Ectodermal cell (in vitro differentiated cells): ENCODE measurements at regions not wholly inside any gene's neighbourhood (a gene's known extent, or its start where the extent isn't known, plus 50 kb on each side); places are given as distances from the start of the nearest gene placed in this dataset.

Source experiments
- H3K27ac ChIP-seq: 2 replicates; pipeline ENCODE4 v1.7.0; 2013; ENCODE audit warnings: mild to moderate bottlenecking, low read depth, low read length; ENCODE audit not compliant: insufficient read depth, poor library complexity, severe bottlenecking
- H3K27me3 ChIP-seq: 2 replicates; pipeline ENCODE4 v1.7.0; 2013; ENCODE audit warnings: mild to moderate bottlenecking, low read length; ENCODE audit not compliant: insufficient read depth, control insufficient read depth, poor library complexity, severe bottlenecking
- H3K36me3 ChIP-seq: one replicate; pipeline ENCODE4 v1.7.0; 2013; ENCODE audit warnings: low read length; ENCODE audit not compliant: control insufficient read depth, insufficient read depth
- H3K4me1 ChIP-seq: one replicate; pipeline ENCODE4 v1.7.0; 2013; ENCODE audit warnings: low read length; ENCODE audit not compliant: control insufficient read depth, insufficient read depth
- H3K4me3 ChIP-seq: 2 replicates; pipeline ENCODE4 v1.7.0; 2013; ENCODE audit warnings: low read depth, low read length, control low read depth; ENCODE audit not compliant: insufficient read depth
- H3K9me3 ChIP-seq: 2 replicates; pipeline ENCODE4 v1.7.0; 2013; ENCODE audit warnings: mild to moderate bottlenecking, low read length, moderate library complexity; ENCODE audit not compliant: control insufficient read depth
- WGBS, 2 experiments: methylation state at CpG; one replicate each; pipeline ENCODE4 v1.1.7; 2013; ENCODE audit warnings: missing lambda C conversion rate in 2 of 2; 5-methylcytosine and 5-hydroxymethylcytosine counted together

DNA sequence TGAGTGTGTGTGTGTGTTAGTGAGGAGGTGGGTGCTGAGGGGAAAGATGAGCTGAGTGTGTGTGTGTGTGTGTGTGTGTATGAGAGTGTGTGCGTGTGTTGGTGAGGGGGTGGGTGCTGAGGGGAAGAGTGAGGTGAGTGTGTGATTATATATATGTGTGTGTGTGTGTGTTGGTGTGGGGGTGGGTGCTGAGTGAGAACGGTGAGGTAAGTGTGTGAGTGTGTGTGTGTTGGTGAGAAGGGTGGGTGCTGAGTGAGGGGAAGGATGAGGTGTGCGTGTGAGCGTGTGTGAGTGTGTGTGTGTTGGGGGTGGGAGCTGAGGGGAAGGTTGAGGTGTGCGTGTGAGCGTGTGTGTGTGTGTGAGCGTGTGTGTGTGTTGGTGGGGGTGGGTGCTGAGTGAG lies 322.0 kb upstream of the NT5C1B start:
- Histone ChIP-seq H3K9me3 (no peaks in the 10 kb centered on the region), H3K36me3 (no peaks in the 10 kb centered on the region), H3K4me1 (no peaks in the 10 kb centered on the region), H3K4me3 (no peak overlapping the region), H3K27me3 (no peaks in the 10 kb centered on the region), H3K27ac (no peak overlapping the region)
- 92 to 95% methylated on average over 7 of the region's 7 CpGs for WGBS, 2 experiments

DNA sequence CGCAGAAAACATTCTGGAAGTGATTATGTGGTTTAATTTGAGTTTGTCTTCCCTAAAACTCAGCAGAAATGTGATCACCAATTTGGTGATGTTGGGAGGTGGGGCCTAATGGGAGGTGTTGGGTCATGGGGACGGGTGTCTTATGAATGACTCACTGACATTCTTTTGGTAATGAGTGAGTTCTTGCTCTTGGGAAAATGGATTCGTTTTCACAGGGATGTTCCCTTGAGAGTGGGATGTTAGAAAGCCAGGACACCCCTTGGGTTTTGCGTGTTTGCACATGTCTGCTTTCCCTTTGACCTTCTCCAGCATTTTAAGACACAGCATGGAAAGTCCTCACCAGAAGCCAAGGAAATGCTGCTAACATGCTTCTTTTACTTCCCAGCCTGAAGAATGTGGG lies 321.5 kb upstream of the NT5C1B start:
- WGBS, 2 experiments: 81 to 83% methylated on average over 4 of the region's 4 CpGs
- Histone ChIP-seq H3K27ac (no peak overlapping the region), H3K4me3 (no peak overlapping the region), H3K4me1 (no peaks in the 10 kb centered on the region), H3K9me3 (no peaks in the 10 kb centered on the region), H3K36me3 (no peaks in the 10 kb centered on the region), H3K27me3 (no peaks in the 10 kb centered on the region)

DNA sequence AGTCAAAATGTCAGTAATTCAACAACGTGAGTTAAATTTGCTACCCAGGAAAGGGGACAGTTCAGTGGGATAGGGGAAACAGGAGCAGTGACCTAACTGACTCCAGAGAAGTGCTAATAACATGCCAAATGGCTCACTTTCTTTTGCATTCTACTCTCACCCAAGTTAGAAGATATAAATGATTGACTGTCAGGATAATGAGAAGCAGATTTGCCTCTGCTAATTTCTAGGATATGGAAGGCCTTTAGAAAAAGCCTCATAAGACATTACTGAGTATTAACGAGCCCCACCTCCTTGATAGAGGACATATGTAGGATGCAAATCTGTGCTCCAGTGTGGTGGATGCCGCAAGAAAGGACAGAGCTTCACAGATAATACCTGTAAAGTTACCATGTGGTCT lies 318.6 kb upstream of the NT5C1B start:
- 92 to 98% methylated on average over 3 of the region's 3 CpGs for WGBS, 2 experiments
- H3K27ac ChIP-seq: no peak overlapping the region
- no peak overlapping the region for H3K4me3 ChIP-seq
- H3K27me3 ChIP-seq: no peaks in the 10 kb centered on the region
- H3K36me3 ChIP-seq: no peaks in the 10 kb centered on the region
- H3K9me3 ChIP-seq: no peaks in the 10 kb centered on the region
- H3K4me1 ChIP-seq: no peaks in the 10 kb centered on the region

DNA sequence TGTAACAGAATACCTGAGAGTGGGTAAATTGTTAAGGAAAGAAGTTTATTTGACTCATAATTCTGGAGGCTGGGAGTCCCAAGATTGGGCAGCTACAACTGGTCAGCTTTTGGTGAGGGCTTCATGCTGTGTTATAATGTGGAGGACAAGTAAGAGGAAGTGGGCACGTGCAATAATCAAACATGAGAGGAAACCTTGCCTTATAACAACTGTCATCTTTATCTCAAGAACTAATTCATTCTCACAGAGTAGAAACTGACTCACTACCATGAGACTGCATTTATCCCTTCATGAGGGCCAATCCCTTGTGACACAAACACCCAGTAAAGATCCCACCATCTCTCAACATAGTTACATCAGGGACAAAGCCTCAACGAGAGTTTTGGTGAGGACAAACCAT lies 318.1 kb upstream of the NT5C1B start:
- Histone ChIP-seq H3K4me3 (no peak overlapping the region), H3K36me3 (no peaks in the 10 kb centered on the region)
- 79 to 80% methylated on average over 2 of the region's 2 CpGs for WGBS, 2 experiments

DNA sequence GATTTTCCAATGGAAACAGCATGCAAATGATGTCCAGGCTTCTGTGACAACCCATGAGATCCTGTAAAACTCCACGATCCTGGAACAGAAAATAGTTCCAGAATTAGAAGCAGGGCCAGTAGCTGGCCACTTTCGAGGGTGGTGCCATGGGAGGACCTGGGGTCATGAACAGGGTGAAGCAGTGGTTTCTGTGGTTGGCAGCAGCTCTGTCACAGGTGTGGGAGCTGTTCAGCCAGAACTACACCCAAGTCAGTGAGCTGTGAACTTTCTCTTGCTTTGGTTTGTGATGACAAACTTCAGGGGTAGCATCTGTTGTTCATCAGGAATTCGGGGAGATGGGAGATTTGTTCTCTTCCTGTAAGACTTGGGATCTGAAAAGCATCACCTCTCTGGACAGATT lies 314.4 kb upstream of the NT5C1B start:
- Histone ChIP-seq H3K27me3 (no peaks in the 10 kb centered on the region), H3K4me3 (no peak overlapping the region), H3K27ac (no peak overlapping the region), H3K9me3 (no peaks in the 10 kb centered on the region), H3K4me1 (no peaks in the 10 kb centered on the region), H3K36me3 (no peaks in the 10 kb centered on the region)
- 93% methylated on average over 3 of the region's 3 CpGs for WGBS, 2 experiments

More for the DNA sequence above, 318.1 kb upstream of the NT5C1B start:
- Histone ChIP-seq H3K9me3 (no peaks in the 10 kb centered on the region), H3K27ac (no peak overlapping the region), H3K27me3 (no peaks in the 10 kb centered on the region), H3K4me1 (no peaks in the 10 kb centered on the region)

DNA sequence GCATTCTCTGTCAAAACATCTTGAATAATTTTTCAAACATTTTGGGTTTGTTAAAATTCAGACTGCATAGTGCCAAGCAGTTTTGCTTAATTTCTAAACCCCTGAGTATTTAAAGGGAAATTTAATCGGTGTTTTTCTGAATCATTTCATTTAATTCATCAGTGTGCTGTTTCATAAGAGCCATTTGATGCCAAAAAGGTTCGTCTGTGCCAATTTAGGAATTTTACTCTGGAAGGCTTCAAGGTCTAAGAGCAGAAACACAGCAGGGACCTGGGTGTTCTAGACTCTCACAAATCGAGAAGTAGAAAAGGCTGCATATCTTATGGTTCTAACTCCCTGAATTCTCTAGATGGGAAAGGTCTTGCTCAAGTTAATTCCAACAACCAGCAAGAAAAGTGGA lies 311.9 kb upstream of the NT5C1B start:
- Histone ChIP-seq H3K27ac (no peak overlapping the region), H3K4me1 (no peaks in the 10 kb centered on the region), H3K36me3 (no peaks in the 10 kb centered on the region), H3K4me3 (no peak overlapping the region), H3K9me3 (no peaks in the 10 kb centered on the region), H3K27me3 (no peaks in the 10 kb centered on the region)
- WGBS, 2 experiments: 93% methylated on average over 3 of the region's 3 CpGs

DNA sequence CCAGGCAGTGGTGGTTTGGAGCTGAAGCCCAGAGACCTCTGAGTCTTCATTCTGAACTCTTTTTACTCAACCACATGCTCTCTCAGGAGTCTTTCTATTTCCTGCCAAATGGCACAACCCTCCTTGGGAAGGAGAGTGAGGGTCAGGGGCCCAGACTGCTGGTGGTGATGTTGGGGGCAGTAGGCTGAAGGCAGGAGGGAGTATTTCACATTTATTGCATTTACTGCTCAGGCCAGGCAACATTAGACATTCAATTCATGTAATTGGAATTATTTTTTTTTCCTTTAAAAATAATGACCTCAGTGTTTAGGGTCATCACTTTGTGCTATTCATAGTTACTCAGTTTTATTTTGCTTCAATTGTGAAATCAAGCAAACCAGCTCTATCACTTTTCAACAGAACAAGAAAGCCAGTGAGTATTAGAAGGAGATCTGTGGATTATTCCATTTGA lies 311.3 kb upstream of the NT5C1B start:
- no peaks in the 10 kb centered on the region for H3K9me3 ChIP-seq
- no peaks in the 10 kb centered on the region for H3K27me3 ChIP-seq
- no peaks in the 10 kb centered on the region for H3K36me3 ChIP-seq
- H3K4me1 ChIP-seq: no peaks in the 10 kb centered on the region
- H3K4me3 ChIP-seq: no peak overlapping the region
- no peak overlapping the region for H3K27ac ChIP-seq

DNA sequence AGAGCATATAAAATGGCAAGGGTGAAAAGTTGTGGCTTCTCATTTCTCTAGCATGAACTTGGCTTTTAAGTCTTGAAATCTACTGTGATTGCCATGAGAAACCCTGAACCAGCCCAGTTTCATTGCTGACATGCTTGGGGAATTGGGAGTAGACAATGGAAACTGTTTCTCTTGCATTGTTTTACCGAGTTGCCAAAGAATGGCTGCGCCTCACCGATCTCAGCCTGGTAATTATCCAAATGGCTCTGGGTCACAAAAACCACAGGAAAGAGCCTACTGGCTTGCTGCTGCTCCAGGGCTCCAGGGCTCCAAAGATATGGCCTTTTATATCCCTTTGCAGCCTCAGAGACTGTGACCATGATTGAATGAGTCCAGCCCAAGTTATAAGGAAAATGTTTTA lies 310.4 kb upstream of the NT5C1B start:
- H3K36me3 ChIP-seq: no peaks in the 10 kb centered on the region
- no peaks in the 10 kb centered on the region for H3K27me3 ChIP-seq
- no peaks in the 10 kb centered on the region for H3K9me3 ChIP-seq
- H3K4me1 ChIP-seq: no peaks in the 10 kb centered on the region
- 81 to 86% methylated on average over 3 of the region's 3 CpGs for WGBS, 2 experiments
- no peak overlapping the region for H3K4me3 ChIP-seq
- no peak overlapping the region for H3K27ac ChIP-seq

DNA sequence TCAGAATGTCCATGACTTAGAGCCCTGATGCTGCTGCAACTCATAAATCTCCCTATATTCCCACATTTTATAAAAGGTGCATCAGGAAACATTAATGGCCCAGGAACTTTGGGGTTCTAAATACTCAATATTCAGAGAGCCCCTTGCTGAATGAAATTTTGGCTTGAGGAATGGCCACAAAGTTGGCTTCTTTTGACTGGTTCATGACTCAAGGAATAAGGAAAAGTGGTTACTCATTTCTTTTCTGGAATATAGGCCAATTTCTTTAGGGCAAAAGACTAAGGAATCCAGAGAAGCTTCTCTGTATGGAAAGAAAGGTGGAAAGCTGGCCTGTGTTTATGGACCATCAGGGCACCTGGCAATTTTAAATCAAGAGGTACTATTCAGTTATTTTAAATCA lies 308.9 kb upstream of the NT5C1B start:
- Histone ChIP-seq H3K27me3 (no peaks in the 10 kb centered on the region), H3K27ac (no peak overlapping the region), H3K9me3 (no peaks in the 10 kb centered on the region), H3K4me3 (no peak overlapping the region), H3K36me3 (no peaks in the 10 kb centered on the region), H3K4me1 (no peaks in the 10 kb centered on the region)

DNA sequence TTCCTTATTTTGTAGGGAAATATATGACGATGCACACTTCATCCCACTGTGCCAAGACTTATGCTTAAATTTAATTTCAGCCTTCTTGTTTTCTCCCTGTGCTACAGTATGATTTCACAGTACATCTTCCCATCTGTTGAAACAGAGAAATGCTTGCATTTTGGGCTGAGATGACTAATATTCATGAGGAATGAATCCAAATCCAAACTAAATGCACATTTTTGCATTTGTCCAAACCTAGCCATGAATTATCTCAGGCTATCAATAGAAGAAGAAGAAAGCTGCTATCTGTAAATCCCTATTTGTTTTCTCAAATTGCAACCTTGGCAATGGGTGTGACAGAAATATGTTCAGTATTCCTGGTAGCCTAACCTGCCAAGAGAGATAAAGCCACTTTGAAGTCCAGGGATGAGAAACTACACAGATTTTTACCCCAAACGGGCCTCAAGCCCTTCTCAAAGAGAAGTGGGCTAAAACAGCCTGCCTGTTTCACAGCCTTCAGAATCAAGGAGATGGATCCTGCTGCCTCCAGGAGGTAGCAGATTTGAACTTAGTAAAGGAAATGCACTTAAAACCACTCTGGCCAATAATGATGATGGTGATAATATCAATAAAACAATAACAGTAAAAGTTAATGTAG lies 306.9 kb upstream of the NT5C1B start:
- Histone ChIP-seq H3K4me3 (no peak overlapping the region), H3K4me1 (no peaks in the 10 kb centered on the region), H3K27me3 (no peaks in the 10 kb centered on the region), H3K36me3 (no peaks in the 10 kb centered on the region), H3K9me3 (no peaks in the 10 kb centered on the region), H3K27ac (no peak overlapping the region)
- WGBS, 2 experiments: 79 to 100% methylated on average over 2 of the region's 2 CpGs
